ENCODE measurements at regions not wholly inside any gene's neighbourhood (a gene's known extent, or its start where the extent isn't known, plus 50 kb on each side); places are given as distances from the start of the nearest gene placed in this dataset.

DNA sequence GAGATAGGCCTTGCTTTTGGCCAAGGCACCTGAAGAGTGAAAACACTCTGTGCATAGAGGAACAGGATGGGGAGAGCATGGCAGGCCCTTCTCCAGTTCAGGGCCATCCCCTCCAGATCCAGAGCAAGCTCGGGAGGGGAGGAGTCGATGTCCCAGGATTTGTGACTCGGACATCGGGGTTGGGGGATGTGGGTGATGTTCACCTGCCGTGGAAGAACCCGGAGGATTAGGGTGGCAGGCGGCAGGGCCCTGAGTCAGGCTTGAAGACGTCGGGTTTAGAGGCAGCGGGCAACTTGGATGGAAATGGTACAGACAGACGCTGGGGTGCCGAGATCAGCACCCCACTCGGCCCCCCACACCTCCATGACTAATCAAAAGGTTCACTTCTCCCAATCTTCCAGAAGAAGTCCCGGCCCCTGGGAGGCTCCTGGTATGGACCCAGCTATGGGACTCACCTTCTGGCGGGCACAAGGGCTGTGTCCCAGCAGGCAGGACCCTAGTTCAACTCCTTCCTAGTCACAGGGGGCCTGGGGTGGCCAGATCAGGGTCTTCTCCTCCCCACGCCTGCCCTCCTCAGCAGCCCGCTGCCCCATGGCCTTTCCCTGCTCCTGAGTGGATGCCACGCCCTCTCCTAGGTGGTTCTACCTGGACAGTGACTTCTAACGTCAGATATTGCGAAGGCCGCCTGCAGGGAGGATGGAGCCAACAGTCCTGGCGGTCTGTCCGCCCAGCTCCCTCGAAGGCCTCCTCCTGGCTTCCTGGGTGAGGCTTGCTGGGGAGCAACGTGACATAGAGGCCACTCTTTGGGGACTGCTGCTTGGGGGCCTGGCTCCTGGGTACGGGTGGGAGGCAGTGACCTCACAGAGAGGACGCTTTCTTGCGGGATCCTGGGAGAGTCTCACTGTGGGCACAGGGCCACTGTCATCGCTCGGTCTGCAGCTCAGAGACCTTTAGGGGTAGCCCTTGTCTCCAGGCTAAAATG, 792.5 kb downstream of the BRD1 start:
- TF ChIP-seq POU2F2 (IDR thresholded peaks at IDR 0.05; ENCODE audit: low read depth, low read length) (no peak), POLR2AphosphoS5 (IDR thresholded peaks at IDR 0.05; ENCODE audit: low read depth, low read length) (no peak), POLR2A (IDR thresholded peaks at IDR 0.05; ENCODE audit: low read depth, low read length) (no peak), PAX5 (IDR thresholded peaks at IDR 0.05; ENCODE audit: insufficient read depth, low read length, severe bottlenecking) (no peak), TAF1 (IDR thresholded peaks at IDR 0.05; ENCODE audit: low read depth, low read length) (no peak), SPI1 (IDR thresholded peaks at IDR 0.05; ENCODE audit: low read depth, low read length) (no peak)
- no peak for DNase-seq (ENCODE audit: insufficient read length, low spot score)
- no peak for FAIRE-seq

GRCh38 chr22:49033616-49034015, 794.1 kb downstream of the BRD1 start:
- FAIRE-seq (no peak), DNase-seq (ENCODE audit: insufficient read length, low spot score) (no peak)
- no peak for TF ChIP-seq POLR2AphosphoS5 (IDR thresholded peaks at IDR 0.05; ENCODE audit: low read depth, low read length)

- no peak for FAIRE-seq
- no peak for DNase-seq (ENCODE audit: insufficient read length, low spot score)
- TF ChIP-seq POU2F2 (IDR thresholded peaks at IDR 0.05; ENCODE audit: low read depth, low read length) (no peak), PAX5 (IDR thresholded peaks at IDR 0.05; ENCODE audit: insufficient read depth, low read length, severe bottlenecking) (no peak), SPI1 (IDR thresholded peaks at IDR 0.05; ENCODE audit: low read depth, low read length) (no peak), POLR2A (IDR thresholded peaks at IDR 0.05; ENCODE audit: low read depth, low read length) (no peak), TAF1 (IDR thresholded peaks at IDR 0.05; ENCODE audit: low read depth, low read length) (no peak), POLR2AphosphoS5 (IDR thresholded peaks at IDR 0.05; ENCODE audit: low read depth, low read length) (no peak)
Observed at GRCh38 chr22:49032821-49033220, 794.9 kb downstream of the BRD1 start.

- TF ChIP-seq POLR2AphosphoS5 (IDR thresholded peaks at IDR 0.05; ENCODE audit: low read depth, low read length) (no peak), PAX5 (IDR thresholded peaks at IDR 0.05; ENCODE audit: insufficient read depth, low read length, severe bottlenecking) (no peak), TAF1 (IDR thresholded peaks at IDR 0.05; ENCODE audit: low read depth, low read length) (no peak)
- DNase-seq (ENCODE audit: insufficient read length, low spot score): no peak
- FAIRE-seq: no peak
Observed at GRCh38 chr22:49031746-49032330, 795.8 kb downstream of the BRD1 start.

- DNase-seq (ENCODE audit: insufficient read length, low spot score) (no peak), FAIRE-seq (no peak)
- TF ChIP-seq POLR2A (IDR thresholded peaks at IDR 0.05; ENCODE audit: low read depth, low read length) (no peak), POU2F2 (IDR thresholded peaks at IDR 0.05; ENCODE audit: low read depth, low read length) (no peak)
Observed at GRCh38 chr22:49028111-49028510, 799.6 kb downstream of the BRD1 start.

GRCh38 chr22:49027368-49027670, 800.4 kb downstream of the BRD1 start:
- no peak for DNase-seq (ENCODE audit: insufficient read length, low spot score)
- TF ChIP-seq TAF1 (IDR thresholded peaks at IDR 0.05; ENCODE audit: low read depth, low read length) (no peak), SPI1 (IDR thresholded peaks at IDR 0.05; ENCODE audit: low read depth, low read length) (no peak), PAX5 (IDR thresholded peaks at IDR 0.05; ENCODE audit: insufficient read depth, low read length, severe bottlenecking) (no peak), POLR2AphosphoS5 (IDR thresholded peaks at IDR 0.05; ENCODE audit: low read depth, low read length) (no peak), POLR2A (IDR thresholded peaks at IDR 0.05; ENCODE audit: low read depth, low read length) (no peak), POU2F2 (IDR thresholded peaks at IDR 0.05; ENCODE audit: low read depth, low read length) (no peak)
- no peak for FAIRE-seq

DNA sequence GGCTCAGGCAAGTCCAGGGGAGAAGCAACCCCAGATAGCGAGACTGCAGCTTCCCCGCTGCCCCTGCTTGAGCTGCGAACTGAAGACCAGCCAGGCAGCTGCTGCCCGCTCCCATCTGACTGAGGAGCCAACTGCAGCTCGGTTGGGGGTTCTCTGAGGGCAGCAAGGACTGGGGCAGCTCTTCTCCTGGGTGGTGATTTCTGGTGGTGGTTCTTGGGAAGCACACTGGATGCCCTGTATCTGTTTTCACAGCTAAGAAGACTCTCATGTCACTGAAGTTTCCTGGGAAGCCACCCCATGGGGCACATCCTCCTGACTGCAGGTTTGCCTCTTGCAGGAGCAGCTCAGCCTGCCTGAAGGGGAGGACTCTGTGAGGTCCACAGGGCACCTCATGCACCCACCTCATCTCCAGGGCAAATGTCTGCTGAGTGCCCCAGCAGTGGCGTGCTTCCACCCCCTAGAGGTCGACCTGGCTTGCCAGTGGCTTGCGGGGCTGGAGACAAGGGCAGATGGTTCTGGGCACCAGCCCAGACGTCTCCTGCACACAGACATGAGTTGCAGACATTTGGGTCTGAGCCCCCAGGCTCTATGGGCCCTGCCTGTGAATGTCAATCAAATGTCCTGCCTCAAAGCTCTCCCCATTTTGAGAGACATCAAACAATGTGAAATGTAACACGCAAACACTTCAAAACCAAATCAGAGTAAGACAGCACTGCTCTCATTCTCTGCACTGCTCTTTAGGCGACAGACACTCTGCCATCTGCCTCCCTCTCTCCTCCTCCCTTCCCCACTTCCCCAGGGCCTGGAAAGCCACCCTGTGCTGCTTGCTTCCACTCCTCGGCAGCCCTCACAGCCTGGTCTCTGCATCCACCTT, 800.9 kb downstream of the BRD1 start:
- TF ChIP-seq TAF1 (IDR thresholded peaks at IDR 0.05; ENCODE audit: low read depth, low read length) (no peak), POLR2A (IDR thresholded peaks at IDR 0.05; ENCODE audit: low read depth, low read length) (no peak), POLR2AphosphoS5 (IDR thresholded peaks at IDR 0.05; ENCODE audit: low read depth, low read length) (no peak), POU2F2 (IDR thresholded peaks at IDR 0.05; ENCODE audit: low read depth, low read length) (no peak), SPI1 (IDR thresholded peaks at IDR 0.05; ENCODE audit: low read depth, low read length) (no peak)
- FAIRE-seq (no peak), DNase-seq (ENCODE audit: insufficient read length, low spot score) (no peak)

DNA sequence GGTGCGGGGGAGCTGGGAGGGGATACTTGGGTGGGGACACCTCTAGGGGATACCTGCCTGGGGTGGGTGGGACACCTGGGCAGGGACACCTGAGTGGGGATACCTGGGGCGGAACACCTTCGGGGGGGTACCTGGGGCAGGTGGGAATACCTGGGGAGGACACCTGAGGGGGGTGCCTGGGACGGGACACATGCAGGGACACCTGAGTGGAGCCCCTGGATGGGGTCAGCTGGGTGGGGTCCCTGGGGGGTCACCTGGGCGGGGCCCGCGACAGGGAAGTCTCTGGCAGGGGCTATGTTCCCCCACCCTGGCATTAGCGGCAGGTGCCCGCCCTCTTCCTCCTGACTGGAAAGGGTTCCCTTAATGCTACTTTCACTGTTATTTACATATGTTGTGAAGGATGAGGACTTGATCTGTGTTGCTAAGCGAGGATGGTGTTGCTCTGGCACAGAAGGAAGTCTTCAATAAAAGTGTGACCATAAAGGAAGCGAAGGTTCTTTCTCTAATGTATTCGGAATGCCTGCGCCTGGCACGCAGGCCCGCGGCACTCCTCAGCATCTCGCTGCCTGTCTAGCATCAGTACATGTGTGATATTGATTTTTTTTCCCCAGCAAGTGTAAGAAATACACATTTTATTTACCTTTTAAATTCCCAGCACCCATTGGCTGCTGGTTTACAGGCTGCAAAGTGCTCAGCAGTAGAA, 801.7 kb downstream of the BRD1 start:
- DNase-seq (ENCODE audit: insufficient read length, low spot score): no peak
- TF ChIP-seq PAX5 (IDR thresholded peaks at IDR 0.05; ENCODE audit: insufficient read depth, low read length, severe bottlenecking) (no peak), TAF1 (IDR thresholded peaks at IDR 0.05; ENCODE audit: low read depth, low read length) (no peak), POU2F2 (IDR thresholded peaks at IDR 0.05; ENCODE audit: low read depth, low read length) (no peak), SPI1 (IDR thresholded peaks at IDR 0.05; ENCODE audit: low read depth, low read length) (no peak), POLR2A (IDR thresholded peaks at IDR 0.05; ENCODE audit: low read depth, low read length) (no peak), POLR2AphosphoS5 (IDR thresholded peaks at IDR 0.05; ENCODE audit: low read depth, low read length) (no peak)
- FAIRE-seq: no peak

- no peak for DNase-seq (ENCODE audit: insufficient read length, low spot score)
- FAIRE-seq: no peak
- no peak for TF ChIP-seq SPI1 (IDR thresholded peaks at IDR 0.05; ENCODE audit: low read depth, low read length)
- no peak for TF ChIP-seq PAX5 (IDR thresholded peaks at IDR 0.05; ENCODE audit: insufficient read depth, low read length, severe bottlenecking)
- TF ChIP-seq POLR2AphosphoS5 (IDR thresholded peaks at IDR 0.05; ENCODE audit: low read depth, low read length): no peak
- no peak for TF ChIP-seq POU2F2 (IDR thresholded peaks at IDR 0.05; ENCODE audit: low read depth, low read length)
- no peak for TF ChIP-seq POLR2A (IDR thresholded peaks at IDR 0.05; ENCODE audit: low read depth, low read length)
- TF ChIP-seq TAF1 (IDR thresholded peaks at IDR 0.05; ENCODE audit: low read depth, low read length): no peak
Observed at GRCh38 chr22:49024775-49025440, 802.8 kb downstream of the BRD1 start.

All from GM12891 (cell line).